ENCODE measurements at regions not wholly inside any gene's neighbourhood (a gene's known extent, or its start where the extent isn't known, plus 50 kb on each side); places are given as distances from the start of the nearest gene placed in this dataset.
"Not testable (repeated sequence)": the region's sequence is repeated elsewhere in the genome, so short reads cannot be mapped to it uniquely, and the experiment has no call there.

DNA sequence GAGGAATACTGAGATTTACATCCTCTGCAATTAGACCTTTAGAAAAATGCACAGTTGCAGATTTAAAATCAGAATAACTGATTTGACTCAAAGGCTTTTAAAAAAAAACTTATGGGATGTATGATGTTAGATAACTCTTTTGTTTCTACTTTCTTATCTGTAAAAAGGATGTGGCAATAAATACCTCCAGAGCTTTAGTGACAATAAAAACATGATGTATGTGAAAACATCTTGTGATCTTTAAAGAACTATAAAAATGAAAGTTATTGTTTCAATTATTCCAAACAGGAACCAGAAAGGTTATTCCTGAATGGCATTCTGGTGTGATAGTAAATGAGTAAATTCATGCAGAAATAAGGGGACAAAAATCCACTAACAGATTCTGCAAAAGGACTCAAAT lies 2712.2 kb upstream of the PCDH20 start:
- no peak for DNase-seq
- TF ChIP-seq, protein P1, sequence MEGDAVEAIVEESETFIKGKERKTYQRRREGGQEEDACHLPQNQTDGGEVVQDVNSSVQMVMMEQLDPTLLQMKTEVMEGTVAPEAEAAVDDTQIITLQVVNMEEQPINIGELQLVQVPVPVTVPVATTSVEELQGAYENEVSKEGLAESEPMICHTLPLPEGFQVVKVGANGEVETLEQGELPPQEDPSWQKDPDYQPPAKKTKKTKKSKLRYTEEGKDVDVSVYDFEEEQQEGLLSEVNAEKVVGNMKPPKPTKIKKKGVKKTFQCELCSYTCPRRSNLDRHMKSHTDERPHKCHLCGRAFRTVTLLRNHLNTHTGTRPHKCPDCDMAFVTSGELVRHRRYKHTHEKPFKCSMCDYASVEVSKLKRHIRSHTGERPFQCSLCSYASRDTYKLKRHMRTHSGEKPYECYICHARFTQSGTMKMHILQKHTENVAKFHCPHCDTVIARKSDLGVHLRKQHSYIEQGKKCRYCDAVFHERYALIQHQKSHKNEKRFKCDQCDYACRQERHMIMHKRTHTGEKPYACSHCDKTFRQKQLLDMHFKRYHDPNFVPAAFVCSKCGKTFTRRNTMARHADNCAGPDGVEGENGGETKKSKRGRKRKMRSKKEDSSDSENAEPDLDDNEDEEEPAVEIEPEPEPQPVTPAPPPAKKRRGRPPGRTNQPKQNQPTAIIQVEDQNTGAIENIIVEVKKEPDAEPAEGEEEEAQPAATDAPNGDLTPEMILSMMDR (IDR thresholded peaks at IDR 0.05; ENCODE audit: low read depth, low read length) = no peak
- Histone ChIP-seq H3K36me3 (no peaks in the 10 kb centered on the region), H3K27me3 (ENCODE audit: insufficient read depth, low read depth, severe bottlenecking) (no peaks in the 10 kb centered on the region), H3K27ac (no peak overlapping the region), H3K4me3 (ENCODE audit: low read depth, low read length) (no peak overlapping the region), H3K9me3 (ENCODE audit: severe bottlenecking) (no peaks in the 10 kb centered on the region)

DNA sequence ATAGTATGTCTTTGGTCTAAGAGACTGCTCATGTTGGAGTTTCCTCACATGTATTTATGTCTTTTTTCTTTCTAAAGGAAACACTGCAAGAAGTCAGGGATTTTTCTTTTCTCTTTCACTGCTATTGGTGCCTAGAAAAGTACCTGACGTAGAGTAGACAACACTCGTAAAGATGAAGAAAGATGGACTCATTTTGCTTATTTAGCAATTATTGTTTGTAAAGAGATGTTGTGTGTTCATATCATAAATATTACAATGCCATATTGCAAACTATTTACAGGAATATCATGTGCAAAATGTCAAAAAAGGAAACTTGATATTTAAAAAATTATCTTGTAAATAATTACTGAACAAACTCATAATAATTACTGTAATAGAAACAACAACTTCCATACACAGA lies 2711.5 kb upstream of the PCDH20 start:
- no peak overlapping the region for H3K27ac ChIP-seq
- no peaks in the 10 kb centered on the region for H3K9me3 ChIP-seq (ENCODE audit: severe bottlenecking)
- no peaks in the 10 kb centered on the region for H3K36me3 ChIP-seq
- TF ChIP-seq, protein P1 (IDR thresholded peaks at IDR 0.05; ENCODE audit: low read depth, low read length) = no peak
- no peak overlapping the region for H3K4me3 ChIP-seq (ENCODE audit: low read depth, low read length)
- DNase-seq = no peak
- H3K27me3 ChIP-seq (ENCODE audit: insufficient read depth, low read depth, severe bottlenecking) = no peaks in the 10 kb centered on the region

DNA sequence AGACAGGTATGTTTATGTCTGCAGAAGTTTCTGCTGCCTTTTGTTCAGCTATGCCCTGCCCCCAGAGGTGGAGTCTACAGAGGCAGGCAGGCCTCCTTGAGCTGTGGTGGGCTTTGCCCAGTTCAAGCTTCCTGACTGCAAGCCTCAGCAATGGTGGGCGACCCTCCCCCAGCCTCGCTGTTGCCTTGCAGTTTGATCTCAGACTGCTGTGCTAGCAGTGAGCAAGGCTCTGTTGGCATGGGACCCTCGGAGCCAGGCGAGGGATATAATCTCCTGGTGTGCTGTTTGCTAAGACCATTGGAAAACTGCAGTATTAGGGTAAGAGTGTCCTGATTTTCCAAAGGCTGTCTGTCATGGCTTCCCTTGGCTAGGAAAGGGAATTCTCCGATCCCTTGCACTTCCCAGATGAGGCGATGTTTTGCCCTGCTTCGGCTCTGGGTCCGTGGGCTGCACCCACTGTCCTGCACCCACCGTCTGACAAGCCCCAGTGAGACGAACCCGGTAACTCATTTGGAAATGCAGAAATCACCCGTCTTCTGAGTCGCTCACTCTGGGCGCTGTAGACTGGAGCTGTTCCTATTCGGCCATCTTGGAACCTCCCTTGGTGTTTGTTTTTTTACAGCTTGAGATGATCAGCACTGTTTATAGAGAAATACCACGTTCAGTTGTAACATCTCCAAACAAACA lies 2705.5 kb upstream of the PCDH20 start:
- not testable (repeated sequence) for H3K27ac ChIP-seq; H3K4me3 ChIP-seq (ENCODE audit: low read depth, low read length); DNase-seq; H3K27me3 ChIP-seq (ENCODE audit: insufficient read depth, low read depth, severe bottlenecking); H3K9me3 ChIP-seq (ENCODE audit: severe bottlenecking); H3K36me3 ChIP-seq

DNA sequence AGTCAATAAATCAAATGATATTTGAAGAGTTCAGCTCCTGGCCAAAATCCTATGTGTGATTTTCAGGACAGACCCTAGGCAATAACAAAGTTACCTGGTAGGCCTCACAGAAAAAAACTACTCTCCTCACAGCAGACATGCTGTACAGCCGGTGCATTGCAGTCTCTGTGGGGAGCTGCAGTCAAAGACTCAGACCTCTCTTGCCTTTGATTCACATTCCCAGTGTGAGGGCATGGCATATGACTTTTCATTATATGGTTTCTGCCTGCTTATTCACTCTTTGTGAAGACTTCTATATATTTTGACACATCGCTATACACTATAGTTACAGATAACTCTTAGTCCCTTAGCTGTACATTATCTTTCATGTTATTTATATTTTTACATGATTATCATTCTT lies 2684.3 kb upstream of the PCDH20 start:
- TF ChIP-seq, protein P1 (IDR thresholded peaks at IDR 0.05; ENCODE audit: low read depth, low read length) = no peak
- H3K36me3 ChIP-seq = no peaks in the 10 kb centered on the region
- no peak for DNase-seq
- no peak overlapping the region for H3K4me3 ChIP-seq (ENCODE audit: low read depth, low read length)
- H3K27me3 ChIP-seq (ENCODE audit: insufficient read depth, low read depth, severe bottlenecking) = no peaks in the 10 kb centered on the region
- H3K9me3 ChIP-seq (ENCODE audit: severe bottlenecking) = no peaks in the 10 kb centered on the region
- no peak overlapping the region for H3K27ac ChIP-seq

DNA sequence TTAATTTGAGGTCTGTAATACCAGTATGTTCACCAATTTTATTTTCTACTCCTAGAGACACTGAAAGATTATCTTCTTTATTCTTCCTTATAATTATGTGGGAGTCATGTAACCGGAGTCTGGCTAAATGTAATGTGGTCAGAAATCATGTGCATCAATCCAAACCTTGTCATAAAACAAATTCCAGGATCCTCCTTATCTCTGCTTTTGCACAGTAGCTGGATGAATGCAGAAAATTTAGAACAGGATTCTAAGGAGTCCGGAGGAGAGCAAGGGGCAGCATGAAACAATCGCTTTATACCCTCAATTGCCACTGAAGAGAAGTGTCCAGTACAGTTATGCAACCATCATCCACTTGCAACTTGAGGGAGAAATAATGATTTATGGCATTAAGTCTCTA lies 2674.7 kb upstream of the PCDH20 start:
- Histone ChIP-seq H3K27ac (no peak overlapping the region), H3K36me3 (no peaks in the 10 kb centered on the region), H3K4me3 (ENCODE audit: low read depth, low read length) (no peak overlapping the region), H3K9me3 (ENCODE audit: severe bottlenecking) (no peaks in the 10 kb centered on the region), H3K27me3 (ENCODE audit: insufficient read depth, low read depth, severe bottlenecking) (no peaks in the 10 kb centered on the region)
- DNase-seq = no peak
- TF ChIP-seq, protein P1 (IDR thresholded peaks at IDR 0.05; ENCODE audit: low read depth, low read length) = no peak

DNA sequence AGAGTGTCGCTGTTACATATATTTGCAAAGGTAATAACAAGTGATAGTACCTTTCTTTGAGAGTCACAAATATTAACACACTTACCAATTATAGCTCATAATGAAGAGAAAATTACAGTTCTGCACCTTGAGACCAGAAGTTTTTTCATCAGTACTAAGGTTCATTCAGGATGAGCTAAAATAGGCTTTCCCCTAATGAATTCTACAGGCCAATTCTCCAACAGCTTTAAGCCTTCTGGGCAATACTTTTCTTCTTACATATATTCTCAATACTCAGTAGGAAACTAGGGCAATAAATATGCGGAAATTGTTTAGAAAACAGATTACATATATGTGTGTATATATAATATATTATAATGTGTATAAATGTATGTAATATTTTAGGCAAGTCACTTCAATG lies 2672.8 kb upstream of the PCDH20 start:
- H3K27me3 ChIP-seq (ENCODE audit: insufficient read depth, low read depth, severe bottlenecking) = no peaks in the 10 kb centered on the region
- no peaks in the 10 kb centered on the region for H3K36me3 ChIP-seq
- TF ChIP-seq, protein P1 (IDR thresholded peaks at IDR 0.05; ENCODE audit: low read depth, low read length) = no peak
- no peak overlapping the region for H3K27ac ChIP-seq
- H3K4me3 ChIP-seq (ENCODE audit: low read depth, low read length) = no peak overlapping the region
- no peak for DNase-seq
- no peaks in the 10 kb centered on the region for H3K9me3 ChIP-seq (ENCODE audit: severe bottlenecking)
